HCT116 (cell line): ENCODE measurements at regions not wholly inside any gene's neighbourhood (a gene's known extent, or its start where the extent isn't known, plus 50 kb on each side); places are given as distances from the start of the nearest gene placed in this dataset.

Experiments used
- EZH2phosphoT487 ChIP-seq: fragments of 200-600 bp; IDR thresholded peaks from 2 replicates; pipeline ENCODE4 v1.6.1; 2018; ENCODE audit warnings: antibody characterized with exemption, borderline replicate concordance
- POLR2A ChIP-seq: IDR thresholded peaks from 2 replicates; pipeline ENCODE4 v1.7.0; 2011; ENCODE audit warnings: borderline replicate concordance; ENCODE audit not compliant: insufficient read depth, insufficient read length; ENCODE audit errors: extremely low read depth
- POLR2AphosphoS5 ChIP-seq: IDR thresholded peaks from 2 replicates; pipeline ENCODE4 v1.6.1; 2011; ENCODE audit warnings: mild to moderate bottlenecking, low read depth, low read length, moderate library complexity
- RAD21 ChIP-seq: IDR thresholded peaks from 2 replicates; pipeline ENCODE4 v1.6.1; 2012; ENCODE audit warnings: low read depth, mild to moderate bottlenecking
- TF ChIP-seq, protein P1 (sequence below), 3 experiments: fragments of 200-600 bp in 1 of 3; sonication (generic) in 1 of 3; IDR thresholded peaks in 2 of 3; conservative IDR thresholded peaks in 1 of 3; 2 replicates each; pipeline ENCODE4 v1.5.1; 2012 to 2017; ENCODE audit warnings: low read depth in 2 of 3, low read length in 2 of 3, antibody characterized with exemption in 1 of 3, borderline replicate concordance in 1 of 3, control low read depth in 1 of 3, mild to moderate bottlenecking in 1 of 3, mixed read lengths in 1 of 3, mixed run types in 1 of 3, moderate library complexity in 1 of 3; ENCODE audit not compliant: insufficient read depth in 1 of 3

DNA sequence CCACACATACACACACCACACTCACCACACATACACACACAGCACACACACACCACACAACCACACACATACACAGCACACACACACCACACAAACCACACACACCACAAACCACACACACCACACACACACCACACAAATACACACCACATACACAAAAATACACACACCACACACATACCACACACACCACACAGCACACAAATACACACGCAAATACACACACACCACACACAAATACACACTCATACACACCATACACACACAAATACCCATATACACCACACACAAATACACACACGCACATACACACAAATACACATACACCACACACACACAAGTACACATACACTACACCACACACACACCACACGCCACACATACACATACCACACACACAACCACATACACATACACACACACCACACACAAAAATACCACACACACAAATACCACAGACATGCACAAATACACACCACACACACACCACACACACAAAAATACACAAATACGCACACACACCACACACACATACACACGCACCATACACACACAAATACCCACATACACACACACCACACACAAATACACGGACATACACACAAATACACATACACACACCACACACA, 134.6 kb upstream of the TWIST2 start:
- no peak for TF ChIP-seq POLR2AphosphoS5
- TF ChIP-seq EZH2phosphoT487: no peak
- TF ChIP-seq, protein P1, sequence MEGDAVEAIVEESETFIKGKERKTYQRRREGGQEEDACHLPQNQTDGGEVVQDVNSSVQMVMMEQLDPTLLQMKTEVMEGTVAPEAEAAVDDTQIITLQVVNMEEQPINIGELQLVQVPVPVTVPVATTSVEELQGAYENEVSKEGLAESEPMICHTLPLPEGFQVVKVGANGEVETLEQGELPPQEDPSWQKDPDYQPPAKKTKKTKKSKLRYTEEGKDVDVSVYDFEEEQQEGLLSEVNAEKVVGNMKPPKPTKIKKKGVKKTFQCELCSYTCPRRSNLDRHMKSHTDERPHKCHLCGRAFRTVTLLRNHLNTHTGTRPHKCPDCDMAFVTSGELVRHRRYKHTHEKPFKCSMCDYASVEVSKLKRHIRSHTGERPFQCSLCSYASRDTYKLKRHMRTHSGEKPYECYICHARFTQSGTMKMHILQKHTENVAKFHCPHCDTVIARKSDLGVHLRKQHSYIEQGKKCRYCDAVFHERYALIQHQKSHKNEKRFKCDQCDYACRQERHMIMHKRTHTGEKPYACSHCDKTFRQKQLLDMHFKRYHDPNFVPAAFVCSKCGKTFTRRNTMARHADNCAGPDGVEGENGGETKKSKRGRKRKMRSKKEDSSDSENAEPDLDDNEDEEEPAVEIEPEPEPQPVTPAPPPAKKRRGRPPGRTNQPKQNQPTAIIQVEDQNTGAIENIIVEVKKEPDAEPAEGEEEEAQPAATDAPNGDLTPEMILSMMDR (IDR thresholded peaks at IDR 0.05 in 2 of 3, conservative IDR thresholded peaks at IDR 0.05 in 1 of 3; ENCODE audit: borderline replicate concordance in 1 of 3, insufficient read depth in 1 of 3, low read depth in 2 of 3, low read length in 2 of 3): no peak
- no peak for TF ChIP-seq RAD21
- no peak for TF ChIP-seq POLR2A
